Ectodermal cell (in vitro differentiated cells): ENCODE measurements at regions not wholly inside any gene's neighbourhood (a gene's known extent, or its start where the extent isn't known, plus 50 kb on each side); places are given as distances from the start of the nearest gene placed in this dataset.
"Not testable (repeated sequence)": the region's sequence is repeated elsewhere in the genome, so short reads cannot be mapped to it uniquely, and the experiment has no call there.

Experiments
- H3K27ac ChIP-seq: 2 replicates; pipeline ENCODE4 v1.7.0; 2013; ENCODE audit warnings: mild to moderate bottlenecking, low read depth, low read length; ENCODE audit not compliant: insufficient read depth, poor library complexity, severe bottlenecking
- H3K27me3 ChIP-seq: 2 replicates; pipeline ENCODE4 v1.7.0; 2013; ENCODE audit warnings: mild to moderate bottlenecking, low read length; ENCODE audit not compliant: insufficient read depth, control insufficient read depth, poor library complexity, severe bottlenecking
- H3K36me3 ChIP-seq: one replicate; pipeline ENCODE4 v1.7.0; 2013; ENCODE audit warnings: low read length; ENCODE audit not compliant: control insufficient read depth, insufficient read depth
- H3K4me1 ChIP-seq: one replicate; pipeline ENCODE4 v1.7.0; 2013; ENCODE audit warnings: low read length; ENCODE audit not compliant: control insufficient read depth, insufficient read depth
- H3K4me3 ChIP-seq: 2 replicates; pipeline ENCODE4 v1.7.0; 2013; ENCODE audit warnings: low read depth, low read length, control low read depth; ENCODE audit not compliant: insufficient read depth
- H3K9me3 ChIP-seq: 2 replicates; pipeline ENCODE4 v1.7.0; 2013; ENCODE audit warnings: mild to moderate bottlenecking, low read length, moderate library complexity; ENCODE audit not compliant: control insufficient read depth
- WGBS, 2 experiments: methylation state at CpG; one replicate each; pipeline ENCODE4 v1.1.7; 2013; ENCODE audit warnings: missing lambda C conversion rate in 2 of 2; 5-methylcytosine and 5-hydroxymethylcytosine counted together

GRCh38 chr17:45586651-45586934, 96.1 kb upstream of the PLEKHM1 start:
- WGBS, 2 experiments = 84 to 88% methylated on average over 6 of the region's 6 CpGs
- H3K4me1 ChIP-seq, H3K4me3 ChIP-seq: not testable (repeated sequence)

DNA sequence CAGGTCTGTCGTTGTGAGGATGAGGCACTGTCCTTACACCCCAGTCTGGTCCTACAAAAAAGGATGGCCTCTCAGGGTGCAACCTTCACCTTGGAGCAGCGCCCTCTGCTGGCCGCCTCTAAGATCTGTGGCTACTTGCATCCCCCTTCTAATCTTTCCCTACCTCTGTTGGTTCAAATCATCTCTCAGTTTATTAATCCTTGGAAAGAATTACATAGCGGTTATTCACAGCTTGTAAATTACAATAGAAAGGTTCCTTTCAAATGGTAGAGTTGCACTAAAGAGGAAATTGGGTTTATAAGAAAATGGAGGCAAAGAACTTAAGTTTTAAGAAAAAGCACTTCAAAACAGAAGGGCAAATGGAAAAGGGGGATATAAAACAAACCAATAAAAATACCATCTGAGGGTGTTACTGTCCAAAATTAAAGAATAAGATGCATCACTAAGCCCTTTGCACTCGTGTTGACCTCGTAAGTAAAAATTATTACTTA, 102.0 kb upstream of the PLEKHM1 start:
- H3K4me1 ChIP-seq, H3K27me3 ChIP-seq, H3K36me3 ChIP-seq, H3K9me3 ChIP-seq, H3K27ac ChIP-seq, H3K4me3 ChIP-seq: not testable (repeated sequence)
- 0 to 3% methylated on average over 3 of the region's 6 CpGs for WGBS, 2 experiments

More at GRCh38 chr17:45586651-45586934, 96.1 kb upstream of the PLEKHM1 start:
- not testable (repeated sequence) for H3K9me3 ChIP-seq, H3K27me3 ChIP-seq, H3K36me3 ChIP-seq, H3K27ac ChIP-seq

- not testable (repeated sequence) for H3K4me3 ChIP-seq, H3K36me3 ChIP-seq, H3K27ac ChIP-seq, H3K27me3 ChIP-seq, H3K9me3 ChIP-seq, H3K4me1 ChIP-seq
- WGBS, 2 experiments = 90% methylated on average over 4 of the region's 4 CpGs
Measured at GRCh38 chr17:45596347-45596746, 105.8 kb upstream of the PLEKHM1 start.

GRCh38 chr17:45600052-45601012, 109.8 kb upstream of the PLEKHM1 start:
- 64 to 68% methylated on average over 7 to 10 of the region's 21 CpGs for WGBS, 2 experiments
- not testable (repeated sequence) for H3K9me3 ChIP-seq
- peaks cover 11% of the 10 kb centered on the region for H3K27me3 ChIP-seq

GRCh38 chr17:45601013-45601412, 110.5 kb upstream of the PLEKHM1 start:
- H3K27me3 ChIP-seq = peaks cover 11% of the 10 kb centered on the region
- H3K9me3 ChIP-seq, H3K27ac ChIP-seq, H3K4me3 ChIP-seq, H3K36me3 ChIP-seq, H3K4me1 ChIP-seq: not testable (repeated sequence)
- 98% methylated on average over 6 to 8 of the region's 18 CpGs for WGBS, 2 experiments

More at GRCh38 chr17:45600052-45601012, 109.8 kb upstream of the PLEKHM1 start:
- H3K36me3 ChIP-seq, H3K27ac ChIP-seq, H3K4me3 ChIP-seq, H3K4me1 ChIP-seq: not testable (repeated sequence)

DNA sequence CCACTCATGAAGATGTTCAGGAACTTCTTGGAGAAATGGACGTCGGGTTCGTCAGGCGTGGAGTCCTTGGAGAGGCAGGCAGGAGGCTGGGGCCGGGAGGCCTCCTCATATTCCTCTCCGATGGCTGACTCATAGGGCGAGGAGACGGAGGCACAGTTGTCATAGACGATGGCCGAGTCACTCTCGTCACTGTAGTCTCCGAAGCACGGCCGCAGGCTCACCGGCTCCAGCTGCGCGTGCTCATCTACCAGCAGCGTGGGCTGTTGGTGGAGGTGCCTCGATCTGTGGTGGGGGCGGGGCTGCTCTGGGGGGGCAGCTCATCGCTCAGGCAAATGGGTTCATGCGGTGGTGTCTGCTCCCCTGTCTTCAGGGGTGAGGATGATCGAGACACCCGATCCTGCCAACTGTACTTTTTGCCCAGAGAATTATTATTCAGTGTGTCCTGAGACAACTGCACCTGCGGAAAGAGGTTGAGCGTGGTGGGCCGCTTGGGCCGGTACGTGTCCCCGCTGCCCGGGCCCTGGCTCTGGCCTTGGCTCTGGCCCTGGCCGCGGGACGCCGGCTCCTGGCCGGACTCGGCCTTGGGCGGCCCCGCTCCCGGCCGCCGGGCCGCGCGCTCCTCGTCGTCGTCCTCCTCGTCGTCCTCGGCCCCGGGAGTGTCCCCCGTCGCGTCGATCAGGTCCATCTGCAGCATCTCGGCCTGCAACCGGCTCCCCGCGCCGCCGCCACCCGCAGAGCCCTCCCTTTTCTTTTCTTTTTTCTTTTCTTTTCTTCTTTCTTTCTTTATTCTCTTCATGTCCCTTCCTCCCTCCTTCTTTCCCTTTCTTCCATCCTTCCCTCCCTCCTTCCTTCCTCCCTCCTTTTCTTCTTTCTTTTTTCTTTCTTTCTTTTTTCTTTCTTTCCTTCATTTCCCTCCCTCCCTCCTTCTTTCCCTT, 111.4 kb upstream of the PLEKHM1 start:
- H3K36me3 ChIP-seq, H3K4me1 ChIP-seq, H3K27ac ChIP-seq, H3K4me3 ChIP-seq, H3K9me3 ChIP-seq: not testable (repeated sequence)
- WGBS, 2 experiments = 80 to 90% methylated on average over 12 to 14 of the region's 63 CpGs
- H3K27me3 ChIP-seq = peaks cover 11% of the 10 kb centered on the region

GRCh38 chr17:45605751-45606150, 115.2 kb upstream of the PLEKHM1 start:
- WGBS, 2 experiments = no CpG with 5 or more reads among the region's 1 CpG
- H3K27ac ChIP-seq, H3K9me3 ChIP-seq, H3K4me1 ChIP-seq, H3K4me3 ChIP-seq, H3K36me3 ChIP-seq: not testable (repeated sequence)
- peaks cover 11% of the 10 kb centered on the region for H3K27me3 ChIP-seq

DNA sequence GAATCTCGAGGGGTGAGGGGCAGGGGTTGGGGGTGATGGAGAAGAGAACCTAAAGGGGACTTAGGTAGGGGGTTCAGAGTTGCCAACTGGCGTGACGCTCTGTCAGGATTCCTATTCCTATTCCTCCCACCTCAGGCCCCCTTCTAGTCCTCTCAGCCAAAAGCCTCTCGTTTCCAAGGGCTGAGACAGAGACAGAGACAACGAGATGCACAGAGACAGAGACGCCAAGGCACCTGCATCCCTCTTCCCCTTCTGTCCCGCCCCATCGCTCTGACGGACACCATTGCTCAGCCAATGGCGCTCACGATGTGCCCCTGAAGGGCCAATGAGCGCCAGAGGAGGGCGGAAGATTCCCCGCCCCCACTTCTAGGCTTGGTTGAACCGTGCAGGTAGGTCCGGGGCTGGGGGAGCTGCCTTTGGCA, 129.5 kb upstream of the PLEKHM1 start:
- not testable (repeated sequence) for H3K4me1 ChIP-seq, H3K36me3 ChIP-seq, H3K27ac ChIP-seq, H3K9me3 ChIP-seq, H3K27me3 ChIP-seq
- H3K4me3 ChIP-seq = peak overlapping the region; percentile 37
- 1 to 3% methylated on average over 6 to 7 of the region's 16 CpGs for WGBS, 2 experiments

GRCh38 chr17:45620468-45620867, 129.9 kb upstream of the PLEKHM1 start:
- not testable (repeated sequence) for H3K4me1 ChIP-seq, H3K27me3 ChIP-seq, H3K27ac ChIP-seq, H3K36me3 ChIP-seq, H3K9me3 ChIP-seq
- H3K4me3 ChIP-seq = peak overlapping the region; percentile 37
- WGBS, 2 experiments = 0% methylated on average over 38 to 47 of the region's 54 CpGs

- not testable (repeated sequence) for H3K9me3 ChIP-seq, H3K36me3 ChIP-seq, H3K4me1 ChIP-seq, H3K4me3 ChIP-seq, H3K27me3 ChIP-seq, H3K27ac ChIP-seq
- WGBS, 2 experiments = 17 to 20% methylated on average over 3 to 4 of the region's 9 CpGs
Measured at GRCh38 chr17:45621087-45621486, 130.6 kb upstream of the PLEKHM1 start.
